ENCODE measurements at regions not wholly inside any gene's neighbourhood (a gene's known extent, or its start where the extent isn't known, plus 50 kb on each side); places are given as distances from the start of the nearest gene placed in this dataset.

GRCh38 chr9:29006628-29007027 is 1433.3 kb upstream of the C9orf72 start:
- TF ChIP-seq CTCF (IDR thresholded peaks at IDR 0.05) (no peak), POLR2A (IDR thresholded peaks at IDR 0.05) (no peak)

Data from right lobe of liver (tissue), 4 donors.